Endodermal cell (in vitro differentiated cells): ENCODE measurements at regions not wholly inside any gene's neighbourhood (a gene's known extent, or its start where the extent isn't known, plus 50 kb on each side); places are given as distances from the start of the nearest gene placed in this dataset.

ENCODE experiments used
- DNase-seq: peaks from one replicate; pipeline ENCODE4 v3.0.0-alpha.2; 2017
- H3K27ac ChIP-seq: 2 replicates; pipeline ENCODE4 v1.5.1; 2013; ENCODE audit warnings: mild to moderate bottlenecking, low read depth, low read length, moderate library complexity
- H3K27me3 ChIP-seq: 2 replicates; pipeline ENCODE4 v1.6.1; 2013; ENCODE audit warnings: mild to moderate bottlenecking, low read length, moderate library complexity; ENCODE audit not compliant: insufficient read depth, control insufficient read depth, poor library complexity, severe bottlenecking
- H3K36me3 ChIP-seq: 2 replicates; pipeline ENCODE4 v1.7.0; 2013; ENCODE audit warnings: mild to moderate bottlenecking, low read length, moderate library complexity; ENCODE audit not compliant: control insufficient read depth, insufficient read depth
- H3K4me1 ChIP-seq: one replicate; pipeline ENCODE4 v1.7.0; 2013; ENCODE audit warnings: low read length; ENCODE audit not compliant: control insufficient read depth, insufficient read depth
- H3K4me3 ChIP-seq: 2 replicates; pipeline ENCODE4 v1.5.1; 2013; ENCODE audit warnings: mild to moderate bottlenecking, low read length, moderate library complexity
- H3K9ac ChIP-seq: 2 replicates; pipeline ENCODE4 v1.6.1; 2013; ENCODE audit warnings: mild to moderate bottlenecking, low read length, moderate library complexity; ENCODE audit not compliant: poor library complexity, severe bottlenecking; ENCODE audit errors: extremely low read depth
- H3K9me3 ChIP-seq: 2 replicates; pipeline ENCODE4 v1.6.1; 2013; ENCODE audit warnings: mild to moderate bottlenecking, low read length, moderate library complexity; ENCODE audit not compliant: control insufficient read depth
- H3K27ac Mint-ChIP-seq: 2 replicates; pipeline ENCODE4 v1.8.0; 2020; ENCODE audit warnings: mixed read lengths
- H3K27me3 Mint-ChIP-seq: 2 replicates; pipeline ENCODE4 v1.8.0; 2021; ENCODE audit warnings: mild to moderate bottlenecking, mixed read lengths; ENCODE audit not compliant: insufficient read depth
- H3K36me3 Mint-ChIP-seq: 2 replicates; pipeline ENCODE4 v1.8.0; 2020; ENCODE audit warnings: low read depth, mixed read lengths
- H3K4me1 Mint-ChIP-seq: 2 replicates; pipeline ENCODE4 v1.8.0; 2020; ENCODE audit warnings: mixed read lengths
- H3K4me3 Mint-ChIP-seq: 2 replicates; pipeline ENCODE4 v1.8.0; 2020; ENCODE audit warnings: mild to moderate bottlenecking, moderate library complexity, mixed read lengths
- H3K9me3 Mint-ChIP-seq: 2 replicates; pipeline ENCODE4 v1.8.0; 2020; ENCODE audit warnings: mild to moderate bottlenecking, mixed read lengths
- CTCF ChIP-seq: fragments of 200-600 bp; sonication (generic); conservative IDR thresholded peaks from 2 replicates; pipeline ENCODE4 v1.5.0; 2021; ENCODE audit warnings: antibody characterized with exemption, mild to moderate bottlenecking
- WGBS, 2 experiments: methylation state at CpG; one replicate each; pipeline versions ENCODE4 v1.1.5 to v1.1.7; 2013; ENCODE audit warnings: missing lambda C conversion rate in 2 of 2, mixed read lengths in 1 of 2; ENCODE audit not compliant: insufficient coverage in 1 of 2, insufficient read length in 1 of 2; 5-methylcytosine and 5-hydroxymethylcytosine counted together

DNA sequence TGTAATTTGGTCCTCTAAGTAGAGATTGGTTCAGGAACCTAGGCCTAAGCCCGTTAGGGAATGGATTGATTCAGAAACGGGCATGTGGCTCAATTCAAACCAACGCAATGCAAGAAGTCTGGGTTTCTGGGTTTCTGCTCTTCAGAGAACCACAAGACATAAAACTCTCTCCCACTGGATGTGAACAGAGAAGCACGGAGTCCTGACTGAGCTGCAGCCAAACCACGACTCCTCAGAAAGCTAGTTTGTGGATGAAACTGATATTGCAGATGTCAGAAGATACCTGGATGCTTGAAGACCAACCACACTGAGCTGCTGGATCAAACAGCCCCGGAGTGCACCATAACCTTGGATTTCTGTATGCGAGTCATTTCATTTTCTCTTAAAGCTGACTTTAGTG lies 50.0 kb downstream of the SOD2 start:
- Mint-ChIP-seq H3K27me3 (no peaks in the 10 kb centered on the region), H3K4me3 (no peak overlapping the region), H3K36me3 (no peaks in the 10 kb centered on the region), H3K9me3 (peaks cover 8% of the 10 kb centered on the region), H3K27ac (no peak overlapping the region), H3K4me1 (no peaks in the 10 kb centered on the region)
- Histone ChIP-seq H3K36me3 (no peaks in the 10 kb centered on the region), H3K27me3 (no peaks in the 10 kb centered on the region), H3K9me3 (peaks cover 3% of the 10 kb centered on the region), H3K27ac (no peak overlapping the region), H3K4me1 (no peaks in the 10 kb centered on the region), H3K4me3 (no peak overlapping the region), H3K9ac (no peak overlapping the region)
- no peak for DNase-seq
- 89 to 94% methylated on average over 5 to 7 of the region's 7 CpGs for WGBS, 2 experiments
- no peak for TF ChIP-seq CTCF

DNA sequence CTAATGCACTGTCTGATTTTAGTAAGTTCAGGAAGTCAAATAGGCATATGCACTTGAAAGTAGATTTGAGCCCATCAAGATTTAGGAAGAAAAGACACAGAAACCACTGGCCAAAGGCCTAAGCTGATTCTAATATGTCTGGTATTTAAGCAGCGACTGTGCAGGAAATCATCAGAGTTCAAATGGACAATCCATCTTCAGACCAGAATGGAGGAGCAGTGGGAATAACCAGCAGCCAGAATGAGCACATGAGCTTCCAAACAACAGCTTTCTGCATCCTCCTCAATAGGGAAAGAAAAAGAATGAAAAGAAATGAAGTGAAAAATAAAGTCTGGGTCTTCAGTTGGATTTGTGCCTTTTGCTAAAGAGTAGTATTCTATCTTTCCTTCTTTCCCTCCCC lies 50.6 kb downstream of the SOD2 start:
- peaks cover 10% of the 10 kb centered on the region for H3K9me3 Mint-ChIP-seq
- no peak overlapping the region for H3K27ac Mint-ChIP-seq
- H3K4me1 Mint-ChIP-seq, result no peaks in the 10 kb centered on the region
- H3K4me3 Mint-ChIP-seq, result no peak overlapping the region
- H3K9me3 ChIP-seq, result peaks cover 6% of the 10 kb centered on the region
- no peak overlapping the region for H3K4me3 ChIP-seq
- no peaks in the 10 kb centered on the region for H3K27me3 Mint-ChIP-seq
- DNase-seq, result no peak
- H3K27me3 ChIP-seq, result no peaks in the 10 kb centered on the region
- H3K9ac ChIP-seq, result no peak overlapping the region
- H3K27ac ChIP-seq, result no peak overlapping the region
- H3K36me3 Mint-ChIP-seq, result no peaks in the 10 kb centered on the region
- WGBS, 2 experiments, result 87 to 100% methylated on average over 1 of the region's 1 CpG
- H3K36me3 ChIP-seq, result no peaks in the 10 kb centered on the region
- H3K4me1 ChIP-seq, result no peaks in the 10 kb centered on the region
- TF ChIP-seq CTCF, result no peak

DNA sequence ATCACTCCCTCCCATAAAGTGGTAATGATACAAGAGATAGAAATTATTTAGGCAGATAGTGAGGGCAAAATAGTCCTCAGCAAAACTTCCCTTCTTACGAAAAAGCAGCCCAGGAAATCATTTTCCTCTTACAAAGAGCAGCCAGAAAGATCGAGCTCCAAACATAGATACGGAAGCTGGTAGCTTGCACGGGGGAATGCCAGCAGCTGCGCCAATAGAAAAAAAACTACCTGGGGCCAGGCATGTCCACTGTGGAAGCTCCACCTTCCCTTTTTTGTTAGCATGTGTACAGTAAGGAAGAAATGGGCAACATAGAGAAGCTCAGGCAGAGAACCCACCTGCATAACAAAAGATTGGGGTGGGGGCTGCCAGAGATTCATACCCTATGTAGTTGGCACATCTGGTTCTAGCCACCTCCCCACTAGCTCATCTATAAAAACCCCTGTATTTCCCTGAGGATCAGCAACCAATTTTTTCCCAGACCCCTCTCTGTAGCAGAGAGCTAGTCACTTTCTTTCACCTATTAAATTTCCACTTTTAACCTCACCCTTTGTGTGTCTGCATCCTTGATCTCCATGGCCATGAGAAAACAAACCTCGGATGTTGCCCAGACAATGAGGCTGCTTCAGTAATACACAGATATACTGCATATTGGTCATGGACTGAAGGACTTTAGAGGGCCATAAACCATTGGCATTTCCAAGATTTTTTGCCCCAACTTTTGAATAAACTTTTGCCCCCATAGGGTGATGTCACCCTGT lies 52.1 kb downstream of the SOD2 start:
- H3K36me3 ChIP-seq, result no peaks in the 10 kb centered on the region
- no peak for DNase-seq
- no peak overlapping the region for H3K27ac ChIP-seq
- no peak for TF ChIP-seq CTCF
- 90 to 100% methylated on average over 4 to 6 of the region's 6 CpGs for WGBS, 2 experiments
- Mint-ChIP-seq H3K4me3 (no peak overlapping the region), H3K27me3 (no peaks in the 10 kb centered on the region), H3K9me3 (peaks cover 10% of the 10 kb centered on the region), H3K27ac (no peak overlapping the region), H3K36me3 (no peaks in the 10 kb centered on the region), H3K4me1 (no peaks in the 10 kb centered on the region)
- H3K27me3 ChIP-seq, result no peaks in the 10 kb centered on the region
- peaks cover 6% of the 10 kb centered on the region for H3K9me3 ChIP-seq
- H3K4me1 ChIP-seq, result no peaks in the 10 kb centered on the region
- no peak overlapping the region for H3K4me3 ChIP-seq
- no peak overlapping the region for H3K9ac ChIP-seq
